NOMO-1 treated with DMSO at 0.1 percent for 48 hours (cell line): ENCODE measurements at regions not wholly inside any gene's neighbourhood (a gene's known extent, or its start where the extent isn't known, plus 50 kb on each side); places are given as distances from the start of the nearest gene placed in this dataset.

Experiments
- DNase-seq: peaks from one replicate; lab custom pipeline; 2025; ENCODE audit not compliant: unreplicated experiment; lab: John Stamatoyannopoulos, UW

GRCh38 chr5:73231246-73231778 lies 58.3 kb downstream of the TMEM174 start:
- DNase-seq: no peak

- DNase-seq: no peak
Observed at GRCh38 chr5:73230264-73231245, 57.6 kb downstream of the TMEM174 start.

- DNase-seq: no peak
Observed at GRCh38 chr5:73229271-73229670, 56.3 kb downstream of the TMEM174 start.

- no peak for DNase-seq
Observed at GRCh38 chr5:73228052-73228451, 55.1 kb downstream of the TMEM174 start.
